G401.6 (cell line): ENCODE measurements at regions not wholly inside any gene's neighbourhood (a gene's known extent, or its start where the extent isn't known, plus 50 kb on each side); places are given as distances from the start of the nearest gene placed in this dataset.

Experiments used
- FAIRE-seq: peaks from 2 replicates; lab custom pipeline; 2012; peaks lifted over from hg19 to GRCh38; lab: Jason Lieb, UNC

DNA sequence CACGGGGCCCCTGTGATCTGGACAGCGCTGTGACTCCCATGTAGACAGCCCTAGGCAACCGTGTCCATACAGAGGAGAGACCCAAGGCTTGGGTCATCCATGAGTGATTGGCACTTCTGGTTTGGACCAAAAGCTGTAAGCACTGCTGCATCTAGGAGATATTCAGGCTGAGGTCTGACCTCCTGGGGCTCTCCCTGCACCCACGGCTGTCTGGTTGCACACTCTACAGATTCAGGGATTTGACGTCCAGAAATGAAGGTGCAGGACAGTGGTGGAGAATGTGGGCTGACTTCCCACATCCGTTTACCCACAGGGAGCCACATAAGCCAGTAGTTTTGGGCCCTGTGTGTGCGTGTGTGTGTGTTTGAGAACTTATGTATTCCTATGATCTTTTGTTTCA, 76.2 kb upstream of the ARHGEF7 start:
- FAIRE-seq: no peak

DNA sequence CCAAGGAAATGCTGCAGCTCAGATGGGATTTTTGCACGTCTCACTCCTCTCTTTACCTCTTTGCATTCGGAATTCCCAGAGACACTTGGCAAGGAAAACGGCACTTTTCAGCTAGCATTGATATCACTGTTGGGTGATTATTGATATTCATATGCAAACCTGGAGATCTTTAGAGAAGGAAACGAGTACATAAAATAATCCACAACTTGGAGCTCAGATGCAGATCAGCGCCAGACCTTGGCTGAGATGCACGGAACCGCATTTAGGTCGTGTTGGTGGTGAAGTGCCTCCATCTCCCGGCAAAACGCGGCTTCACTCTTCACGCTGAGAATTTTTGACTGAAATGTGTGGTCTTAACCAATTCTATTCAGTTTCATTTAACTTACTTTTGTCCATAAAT, 77.2 kb upstream of the ARHGEF7 start:
- no peak for FAIRE-seq

DNA sequence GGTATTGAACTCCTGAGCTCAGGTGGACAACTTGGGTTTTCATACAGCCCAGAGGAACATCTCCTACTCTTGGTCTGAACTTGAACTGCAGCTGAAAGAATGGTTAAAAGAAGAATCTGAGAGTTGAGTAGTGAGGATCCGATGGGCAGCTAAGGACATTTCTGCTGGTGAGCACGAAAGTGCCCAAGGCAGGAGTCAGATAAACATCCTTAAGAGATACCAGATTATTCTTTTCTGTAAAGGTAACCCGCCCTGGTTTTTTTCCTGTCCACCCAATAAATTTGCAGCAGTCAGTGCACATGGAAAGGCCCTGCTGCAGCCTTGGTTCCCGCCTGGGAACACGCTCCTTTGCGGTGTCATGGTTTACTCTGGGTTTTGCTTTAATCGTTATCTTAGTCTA, 78.4 kb upstream of the ARHGEF7 start:
- no peak for FAIRE-seq

DNA sequence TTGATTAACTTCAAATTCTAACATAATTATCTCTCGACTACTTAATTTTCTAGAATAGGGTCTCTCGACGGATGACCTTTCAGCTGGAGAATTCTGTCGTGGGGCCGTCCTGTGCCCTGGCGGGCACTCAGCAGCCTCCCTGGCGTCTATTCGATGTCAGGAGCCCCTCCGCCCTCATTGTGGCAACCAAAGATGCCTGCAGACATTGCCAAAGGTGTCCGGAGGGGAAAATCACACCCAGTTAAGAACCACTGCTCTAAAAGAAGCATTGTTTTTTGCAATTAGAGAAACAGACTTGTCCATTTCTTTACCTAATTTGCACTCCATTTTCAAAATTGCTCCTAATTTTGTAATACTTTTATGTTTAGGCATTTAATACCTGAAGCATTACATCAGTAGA, 79.2 kb upstream of the ARHGEF7 start:
- FAIRE-seq: no peak

DNA sequence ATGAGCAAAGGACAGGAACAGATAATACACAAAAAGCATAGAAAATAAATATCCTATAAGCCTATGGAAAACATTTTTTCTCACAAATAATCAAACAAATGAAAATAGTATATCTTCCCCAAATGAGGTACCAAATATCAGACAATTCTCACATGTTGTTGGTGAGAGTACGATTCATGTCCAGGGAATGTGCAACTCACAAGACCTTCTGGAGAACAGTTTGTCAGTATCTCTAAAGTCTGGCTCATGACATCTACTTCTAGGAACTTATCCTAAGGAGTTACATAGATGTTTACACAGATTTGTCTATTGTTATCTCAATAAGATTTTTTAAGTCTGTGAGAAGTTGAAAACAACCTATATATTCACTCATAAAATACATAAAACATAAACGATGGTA, 80.3 kb upstream of the ARHGEF7 start:
- peak; percentile 79 for FAIRE-seq

DNA sequence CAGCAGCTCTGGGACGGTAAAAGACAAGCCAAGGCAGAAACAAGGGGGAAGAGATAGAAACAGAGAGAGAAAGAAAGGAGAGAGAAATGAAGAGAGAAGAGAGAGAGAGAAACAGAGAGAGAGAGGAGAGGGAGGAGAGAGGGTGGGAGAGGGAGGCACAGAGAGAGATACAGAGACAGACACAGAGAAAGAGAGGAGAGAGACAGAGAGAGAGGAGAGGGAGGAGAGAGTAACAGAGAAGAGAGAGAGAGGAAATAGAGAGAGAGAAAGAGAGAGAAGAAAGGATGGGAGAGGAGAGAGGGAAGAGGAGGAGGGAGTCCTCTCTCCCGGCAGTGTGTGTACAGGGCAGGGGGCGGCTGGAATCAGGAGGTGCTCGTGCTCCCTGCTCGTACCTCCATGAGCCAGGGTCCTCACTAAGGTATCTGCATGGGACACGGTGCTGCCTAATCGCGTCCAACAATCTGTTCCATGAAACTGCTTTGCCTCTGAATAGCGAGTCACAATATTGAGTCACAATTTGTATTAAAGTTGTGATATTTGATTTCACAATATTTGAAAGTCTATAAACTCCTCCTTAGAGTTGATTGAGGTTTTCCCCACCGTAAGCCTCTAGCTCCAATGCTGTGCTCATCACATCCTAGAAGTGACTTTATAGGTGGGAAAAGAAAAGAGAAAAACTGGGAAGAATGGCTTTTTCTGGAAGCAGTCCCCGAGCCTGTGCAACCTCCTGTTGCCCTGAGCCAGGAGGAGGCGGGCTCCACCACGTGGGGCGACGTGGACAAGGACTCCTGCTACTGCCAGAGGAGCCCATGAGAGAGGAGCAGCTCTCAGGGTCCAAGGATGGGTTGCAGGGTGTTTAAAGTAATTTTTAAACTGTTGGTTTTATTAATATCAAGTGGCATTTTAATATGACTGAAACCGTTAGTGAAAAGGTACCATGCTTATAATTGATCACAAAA, 81.7 kb upstream of the ARHGEF7 start:
- no peak for FAIRE-seq

DNA sequence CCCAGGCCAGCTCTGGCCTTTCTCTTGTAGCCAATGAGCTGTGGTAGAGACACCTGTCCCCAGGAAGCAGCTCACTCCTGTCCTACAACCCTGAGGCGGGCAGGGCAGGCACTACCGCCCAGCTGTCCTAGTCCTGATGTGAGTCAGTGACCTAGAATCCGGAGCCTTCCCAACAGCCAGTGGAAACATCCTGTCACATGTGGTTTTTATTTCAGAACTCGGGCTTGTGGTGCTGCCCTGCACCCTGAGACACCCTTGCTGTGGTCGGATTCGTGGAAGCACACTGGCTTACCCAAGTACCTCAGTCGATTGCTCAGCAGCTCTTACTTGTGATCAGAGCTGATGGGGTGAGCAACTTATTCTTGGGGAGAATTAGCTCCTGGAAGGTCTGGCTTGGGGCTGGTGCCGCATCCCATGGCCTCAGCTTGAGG, 83.6 kb upstream of the ARHGEF7 start:
- no peak for FAIRE-seq

DNA sequence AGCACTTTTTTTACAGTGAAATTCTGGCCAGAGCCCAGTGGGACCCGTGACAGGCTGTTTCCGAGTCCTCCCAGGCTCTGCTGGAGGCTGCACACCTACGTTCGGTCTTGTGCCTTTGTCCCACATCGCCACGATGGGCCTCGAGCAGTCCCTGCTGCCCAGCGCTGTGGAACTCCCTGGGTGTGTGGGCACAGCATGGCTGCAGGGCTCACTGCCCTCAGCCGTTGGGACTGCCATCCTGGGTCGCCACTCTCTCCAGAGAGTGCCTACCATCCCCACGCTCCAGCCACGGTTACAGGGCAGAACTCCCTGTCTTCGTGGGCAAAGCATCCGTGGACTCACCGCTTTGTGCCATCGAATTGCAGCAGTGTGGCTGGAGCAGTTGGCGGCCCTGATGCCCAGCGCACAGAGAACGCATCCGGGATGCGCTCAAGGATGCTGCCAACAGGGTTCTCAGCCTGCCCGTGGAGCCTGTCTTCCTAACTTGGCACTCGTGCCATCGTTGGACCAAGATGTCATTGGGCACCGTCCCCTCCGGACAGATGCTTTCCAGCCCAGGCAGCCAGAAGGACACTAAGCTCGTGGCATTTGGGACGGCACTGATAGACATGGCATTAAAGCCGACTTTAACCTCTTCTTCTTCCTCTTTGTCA, 85.0 kb upstream of the ARHGEF7 start:
- no peak for FAIRE-seq

DNA sequence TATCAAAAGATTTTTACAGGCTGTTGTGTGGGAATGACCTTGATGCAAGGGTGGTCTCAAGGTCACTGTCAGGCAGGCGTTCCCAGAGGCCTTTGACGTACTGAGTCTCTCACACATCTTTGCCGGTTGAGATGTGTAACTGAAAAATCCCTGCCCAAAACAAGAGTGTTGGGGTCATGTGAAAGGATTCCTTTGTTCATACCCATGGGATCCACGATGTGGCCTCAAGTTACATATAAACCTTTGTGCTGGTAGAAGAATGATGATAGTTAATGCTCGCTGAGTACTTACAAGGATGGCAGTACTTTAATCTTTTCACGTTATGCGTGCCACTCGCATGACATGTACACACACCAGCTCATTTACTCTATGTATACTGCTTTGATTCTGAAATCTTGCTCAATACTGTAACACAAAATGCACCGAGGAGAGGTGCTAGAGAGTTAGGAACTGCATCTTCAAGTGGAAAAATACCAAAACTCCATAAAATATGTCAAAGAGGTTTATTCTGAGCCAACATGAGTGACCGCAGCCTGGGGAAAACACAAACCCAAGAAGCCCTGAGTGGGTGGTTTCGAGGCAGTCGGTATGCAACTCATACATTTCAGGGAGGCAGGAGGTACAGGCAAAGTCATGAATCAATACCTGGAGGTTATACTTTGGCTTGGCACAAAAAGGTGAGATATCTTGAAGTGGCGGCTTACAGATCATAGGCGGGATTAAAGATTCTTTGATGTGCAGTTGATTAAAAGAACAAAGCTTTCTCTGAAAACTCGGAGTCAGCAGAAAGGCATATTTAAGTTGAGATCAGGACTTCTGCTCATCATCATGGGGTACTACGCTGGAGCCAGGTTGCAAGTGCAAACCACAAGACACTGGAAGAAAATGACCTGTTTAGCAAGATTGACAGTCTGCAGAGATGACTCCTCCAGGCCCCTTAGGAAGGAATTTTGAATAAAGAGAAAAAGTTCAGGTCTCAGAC, 87.4 kb upstream of the ARHGEF7 start:
- FAIRE-seq: no peak

DNA sequence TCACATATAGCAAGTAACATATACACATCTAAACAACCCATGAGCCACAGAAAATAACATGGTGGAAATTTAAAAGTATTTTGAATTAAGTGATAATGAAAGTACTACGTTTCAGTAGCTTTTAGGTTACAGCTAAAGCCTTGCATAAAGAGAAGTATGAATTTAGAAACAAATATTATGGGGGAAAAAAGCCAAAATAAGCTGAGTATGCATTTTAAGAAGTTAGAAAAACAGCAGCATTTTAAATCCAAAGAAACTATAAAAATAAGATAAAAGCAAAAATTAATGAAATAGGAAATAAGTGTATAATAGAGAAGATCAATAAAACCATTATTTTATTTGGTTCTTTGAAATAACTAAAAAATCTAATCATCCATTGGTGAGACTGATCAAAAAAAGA, 89.8 kb upstream of the ARHGEF7 start:
- FAIRE-seq: no peak

DNA sequence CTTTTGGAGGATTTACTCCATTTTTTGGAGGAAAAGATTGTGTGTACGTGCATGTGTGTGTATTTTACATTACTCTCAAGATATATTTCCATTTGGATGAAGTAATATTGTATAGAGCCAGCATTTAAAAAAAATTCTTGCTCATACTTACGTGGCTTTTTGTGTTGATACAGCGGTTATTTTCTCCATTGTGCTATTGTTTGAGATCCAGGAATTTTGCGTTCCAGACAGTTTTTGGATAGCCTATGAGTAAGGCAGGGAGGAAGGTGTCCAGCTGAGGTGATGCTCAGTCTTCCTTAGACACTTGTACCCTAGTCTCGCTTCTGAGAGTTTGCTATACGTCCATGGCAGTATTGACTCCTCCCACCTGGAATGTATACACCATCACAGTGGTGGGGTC, 92.2 kb upstream of the ARHGEF7 start:
- no peak for FAIRE-seq

DNA sequence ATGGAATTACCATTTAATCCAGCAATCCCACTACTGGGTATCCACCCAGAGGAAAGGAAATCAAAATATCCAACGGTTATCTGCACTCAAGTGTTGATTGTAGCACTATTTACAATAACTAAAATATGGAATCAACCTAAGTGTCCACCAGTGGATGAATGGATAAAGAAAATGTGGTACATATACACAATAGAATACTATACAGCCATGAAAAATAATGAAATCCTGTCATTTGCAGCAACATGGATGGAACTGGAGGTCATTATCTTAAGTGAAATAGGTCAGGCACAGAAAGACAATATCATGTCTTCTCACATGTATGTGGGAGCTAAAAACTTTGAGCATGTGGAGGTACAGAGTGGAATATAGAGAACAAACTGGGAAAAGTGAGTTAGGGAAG, 92.9 kb upstream of the ARHGEF7 start:
- no peak for FAIRE-seq

DNA sequence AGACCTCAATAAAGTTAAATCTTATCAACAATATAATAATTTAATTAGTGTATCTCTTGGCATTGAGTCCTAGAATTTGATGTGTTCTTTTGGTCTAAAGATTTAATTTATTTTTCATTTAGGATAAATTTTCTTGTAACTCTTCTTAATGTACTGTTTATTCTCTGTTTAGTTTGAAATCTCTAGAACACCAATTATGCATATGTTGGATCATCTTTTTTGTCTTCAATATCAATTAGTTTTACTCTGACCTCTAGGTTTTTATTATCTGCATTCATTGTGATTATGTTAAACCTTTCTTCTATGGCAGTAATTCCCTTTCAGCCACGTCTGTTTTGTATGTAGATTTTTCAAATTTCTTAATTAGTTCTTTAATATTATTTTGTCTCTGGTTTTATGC, 93.8 kb upstream of the ARHGEF7 start:
- peak; percentile 63 for FAIRE-seq

DNA sequence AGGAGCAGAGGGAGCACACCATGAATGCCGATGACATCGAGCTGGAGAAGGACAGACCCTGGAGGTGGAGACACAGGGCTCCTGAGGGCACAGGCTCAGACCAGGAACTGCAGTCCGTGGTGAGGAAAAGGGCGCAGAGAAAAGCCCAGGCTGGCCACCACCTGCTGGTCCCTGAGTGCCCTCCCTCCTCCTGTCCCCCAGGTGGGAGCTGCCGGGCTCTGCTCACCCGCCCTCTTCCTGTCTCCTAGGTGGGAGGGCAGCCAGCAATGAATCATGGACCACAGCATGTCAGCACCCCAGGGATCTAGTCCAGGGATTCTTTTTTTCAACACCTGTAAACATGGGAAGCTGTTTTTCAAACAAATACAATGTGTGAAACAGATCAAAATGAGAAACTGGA, 94.6 kb upstream of the ARHGEF7 start:
- no peak for FAIRE-seq

DNA sequence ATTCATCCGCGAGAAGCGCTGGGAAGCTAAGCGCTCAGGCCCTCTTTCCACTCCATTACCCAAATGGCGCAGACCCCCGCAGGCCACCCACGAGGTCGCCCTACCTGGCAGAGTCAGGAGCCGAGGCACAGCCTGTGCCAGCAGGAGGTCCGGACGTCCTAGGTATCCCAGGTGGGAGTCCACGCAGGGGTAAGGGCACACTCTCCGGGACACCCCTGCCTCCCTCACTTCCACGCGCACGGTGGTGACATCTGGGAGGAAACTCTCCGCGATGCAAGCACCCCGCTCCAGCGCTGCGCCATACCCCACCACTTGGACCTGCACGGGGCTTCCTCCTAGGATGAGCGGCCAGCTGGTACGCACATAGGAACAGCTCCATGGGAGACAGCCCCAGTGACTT, 95.1 kb upstream of the ARHGEF7 start:
- no peak for FAIRE-seq

DNA sequence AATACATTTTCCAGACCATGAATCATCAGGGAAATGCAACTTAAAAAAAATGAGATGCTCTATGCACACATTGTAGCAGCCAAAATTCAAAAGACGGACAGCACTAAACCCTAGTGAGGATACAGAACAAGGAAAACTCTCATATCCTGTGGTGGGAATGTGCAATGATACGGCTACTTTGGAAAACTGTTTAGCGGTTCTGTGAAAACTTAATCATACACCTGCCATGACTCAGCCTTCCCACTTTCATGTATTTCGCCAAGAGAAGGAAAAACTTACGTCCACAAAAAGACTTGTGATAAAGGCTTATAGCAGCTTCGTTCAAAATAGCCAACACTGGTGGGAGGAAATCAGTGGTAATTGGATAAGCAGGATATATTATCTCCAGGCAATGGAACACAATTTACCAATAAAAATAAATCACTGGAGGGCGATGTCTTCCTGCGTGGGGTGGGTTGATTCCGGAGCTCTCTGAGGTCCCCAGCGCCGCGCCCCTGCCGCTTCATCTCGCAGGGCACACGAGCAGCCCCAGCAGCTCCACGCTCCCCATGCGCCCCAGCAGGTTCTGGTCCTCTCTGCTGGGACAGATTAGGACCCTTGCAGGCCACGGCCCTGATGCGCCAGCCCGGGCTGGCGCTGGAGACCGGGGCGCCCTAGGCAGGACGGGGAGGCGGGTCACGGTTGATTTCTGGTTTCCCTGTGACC, 97.2 kb upstream of the ARHGEF7 start:
- no peak for FAIRE-seq

DNA sequence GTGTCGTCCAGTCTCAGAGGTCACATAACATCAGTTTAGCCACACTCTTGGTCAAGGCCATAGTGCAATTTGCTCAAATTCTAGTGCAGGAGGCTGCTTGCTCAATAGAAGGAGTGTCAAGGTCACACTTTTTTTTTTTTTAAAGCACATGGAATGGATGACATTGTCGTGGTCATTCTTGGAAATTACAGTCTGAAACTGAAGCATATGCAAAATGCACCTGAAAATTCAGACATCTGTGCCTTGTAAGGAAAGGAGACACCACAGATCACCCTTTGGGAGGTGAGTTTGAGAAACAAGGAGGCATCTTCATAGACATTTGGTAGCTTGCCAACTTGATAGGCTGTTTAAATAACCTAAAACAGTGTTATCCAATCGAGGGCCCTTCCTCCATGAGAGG, 98.3 kb upstream of the ANKRD10 start:
- no peak for FAIRE-seq

DNA sequence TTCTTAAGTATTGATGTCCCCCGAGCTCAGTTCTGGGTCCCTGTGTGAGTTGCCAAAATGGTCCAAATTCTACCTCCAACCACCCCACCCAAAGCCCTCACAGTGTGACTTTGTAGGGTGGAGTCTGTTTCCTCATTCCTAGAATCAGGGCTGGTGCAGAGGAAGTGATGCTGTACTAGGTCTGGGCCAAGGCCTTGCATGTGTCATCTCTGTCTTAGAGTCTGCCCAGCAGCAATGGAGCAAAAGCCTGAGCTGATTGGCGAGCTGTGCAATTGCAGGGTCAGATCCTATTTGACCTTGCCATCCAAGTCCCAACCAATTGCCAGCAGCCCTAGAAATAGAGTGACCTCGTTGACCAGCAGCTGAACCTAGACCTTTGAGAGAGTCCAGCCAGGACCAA, 97.0 kb upstream of the ANKRD10 start:
- no peak for FAIRE-seq

DNA sequence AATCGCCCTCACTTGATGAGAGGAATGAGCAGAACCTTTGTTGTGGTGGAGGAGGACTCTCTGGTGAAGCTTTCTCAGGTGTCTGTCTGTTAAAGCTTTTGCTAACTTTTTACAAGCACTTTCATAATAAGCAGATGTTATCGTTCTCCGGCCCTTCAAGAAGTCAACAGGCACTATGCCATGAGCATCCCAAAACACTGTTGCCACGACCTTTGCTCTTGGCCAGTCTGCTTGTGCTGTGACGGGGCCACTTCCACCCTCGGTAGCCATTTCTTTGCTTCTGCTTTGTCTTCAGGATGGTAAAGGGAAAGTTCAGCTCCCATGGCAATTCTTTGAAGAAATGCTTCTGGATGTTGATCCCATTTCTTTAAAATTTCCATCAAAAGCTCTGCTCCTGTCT, 93.5 kb upstream of the ANKRD10 start:
- FAIRE-seq: no peak

DNA sequence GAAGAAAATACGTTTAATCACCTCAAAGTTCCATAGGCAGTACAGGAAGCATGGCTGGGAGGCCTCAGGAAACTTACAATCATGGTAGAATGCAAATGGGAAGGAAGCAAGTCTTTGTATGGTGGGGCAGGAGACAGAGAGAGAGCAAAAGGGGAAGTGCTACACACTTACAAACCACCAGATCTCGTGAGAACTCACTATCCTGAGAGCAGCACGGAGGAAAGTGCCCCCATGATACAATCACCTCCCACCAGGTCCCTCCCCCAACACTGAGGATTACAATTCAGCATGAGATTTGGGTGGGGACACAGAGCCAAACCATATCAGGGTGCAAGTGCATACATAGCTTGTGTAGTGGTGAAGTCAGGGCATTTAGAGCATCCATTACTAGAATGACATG, 92.3 kb upstream of the ANKRD10 start:
- no peak for FAIRE-seq

DNA sequence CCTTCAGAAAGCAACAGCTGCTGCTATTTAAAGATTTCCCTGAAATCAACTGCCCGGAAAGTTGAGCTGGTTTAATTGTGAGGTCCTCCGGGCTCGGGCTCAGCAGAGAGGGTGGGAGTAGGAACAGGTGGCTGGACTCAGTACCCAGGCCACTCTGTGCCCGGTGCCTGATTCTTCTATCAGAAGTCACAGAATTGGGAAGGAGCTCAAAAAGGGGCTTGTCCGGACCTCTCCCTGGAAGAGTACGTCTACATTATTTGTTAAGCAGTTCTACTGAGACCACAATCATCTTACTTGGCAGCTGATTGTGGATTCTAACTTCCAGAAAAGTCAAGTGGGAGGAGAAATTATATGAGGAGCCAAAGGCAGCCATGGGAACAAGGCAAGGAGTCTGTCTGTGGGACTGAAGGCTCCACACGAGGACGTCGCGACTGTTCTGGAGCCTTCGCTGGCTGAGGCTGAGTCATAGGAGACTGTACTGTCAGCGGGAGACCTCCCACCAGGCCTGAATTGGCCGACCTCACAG, 91.7 kb upstream of the ANKRD10 start:
- FAIRE-seq: no peak
